ENCODE measurements at regions not wholly inside any gene's neighbourhood (a gene's known extent, or its start where the extent isn't known, plus 50 kb on each side); places are given as distances from the start of the nearest gene placed in this dataset.

DNA sequence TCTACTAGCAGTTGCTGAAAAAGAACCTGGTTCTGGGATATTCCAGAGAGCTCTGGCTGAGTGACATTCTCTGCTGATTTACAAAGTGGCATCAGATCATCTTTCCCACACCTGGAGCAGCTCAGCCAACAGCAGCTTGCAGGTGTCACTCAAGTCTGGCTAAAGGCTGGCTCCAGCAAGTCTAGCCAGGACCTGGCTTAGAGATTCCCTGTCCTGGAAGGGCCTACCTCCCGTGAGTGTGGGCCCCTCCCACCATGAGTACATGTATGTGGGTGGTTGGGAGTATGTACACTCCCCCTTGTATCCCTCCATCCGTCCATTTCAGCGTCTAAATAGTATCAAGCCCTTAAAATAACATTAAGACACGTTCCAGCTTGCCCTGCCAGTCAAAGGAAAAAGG is 539.3 kb upstream of the ID4 start:
- H3K4me3 ChIP-seq (replicated peaks in 1 of 2; ENCODE audit: low read depth in 1 of 2, low read length in 2 of 2): no peak overlapping the region
- intact Hi-C loops (cut with micrococcal nuclease): no loop called here
- no peak overlapping the region for H3K9ac ChIP-seq (ENCODE audit: low read length)
- H3K4me1 ChIP-seq (ENCODE audit: control insufficient read depth in 1 of 2, insufficient read depth in 2 of 2, low read length in 2 of 2): peaks cover 0 to 6% of the 10 kb centered on the region in 2 experiments; a peak in 1 of 4 replicates
- no TSS peak for BruUV-seq (replicated peaks)
- no peaks in the 10 kb centered on the region for H3K9me3 ChIP-seq (ENCODE audit: control insufficient read depth in 1 of 2, insufficient read depth in 1 of 2, low read depth in 1 of 2, low read length in 2 of 2)
- no peaks in the 10 kb centered on the region for H3K79me2 ChIP-seq (ENCODE audit: insufficient read depth, low read length)
- H3K27ac ChIP-seq (ENCODE audit: low read depth, low read length): no peak overlapping the region
- ATAC-seq (peak; percentile 47), DNase-seq (ENCODE audit: low read depth, low spot score) (no peak)
- ChIA-PET CTCF (no interaction called here), RAD21 (ENCODE audit: low non-redundant PET in 1 of 2, low total read pairs in 2 of 2, uncharacterized antibody in 2 of 2, unreplicated experiment in 2 of 2) (no interaction called here), POLR2A (no interaction called here)
- H2AFZ ChIP-seq (ENCODE audit: low read depth, low read length, poor library complexity, severe bottlenecking): no peak overlapping the region
- no peaks in the 10 kb centered on the region for H3K9me2 ChIP-seq (ENCODE audit: insufficient read depth)
- no peak overlapping the region for H3K4me2 ChIP-seq (ENCODE audit: low read length)
- H4K20me1 ChIP-seq (ENCODE audit: insufficient read depth): no peaks in the 10 kb centered on the region
- H3K27me3 ChIP-seq (ENCODE audit: insufficient read depth, low read length): no peaks in the 10 kb centered on the region
- TF ChIP-seq ELF1 (IDR thresholded peaks at IDR 0.05; ENCODE audit: borderline replicate concordance, low read depth): no peak
- TF ChIP-seq POLR2A (IDR thresholded peaks at IDR 0.05; ENCODE audit: borderline replicate concordance, extremely low read depth, insufficient read depth, insufficient read length): no peak
- TF ChIP-seq YY1 (IDR thresholded peaks at IDR 0.05; ENCODE audit: extremely low read depth, insufficient replicate concordance, low read depth, low read length): no peak
- TF ChIP-seq SRF (IDR thresholded peaks at IDR 0.05; ENCODE audit: low read depth): no peak
- TF ChIP-seq CBX3 (IDR thresholded peaks at IDR 0.05; ENCODE audit: low read depth): no peak
- H3K36me3 ChIP-seq (ENCODE audit: control insufficient read depth in 1 of 2, insufficient read depth in 2 of 2, low read length in 2 of 2): no peaks in the 10 kb centered on the region

DNA sequence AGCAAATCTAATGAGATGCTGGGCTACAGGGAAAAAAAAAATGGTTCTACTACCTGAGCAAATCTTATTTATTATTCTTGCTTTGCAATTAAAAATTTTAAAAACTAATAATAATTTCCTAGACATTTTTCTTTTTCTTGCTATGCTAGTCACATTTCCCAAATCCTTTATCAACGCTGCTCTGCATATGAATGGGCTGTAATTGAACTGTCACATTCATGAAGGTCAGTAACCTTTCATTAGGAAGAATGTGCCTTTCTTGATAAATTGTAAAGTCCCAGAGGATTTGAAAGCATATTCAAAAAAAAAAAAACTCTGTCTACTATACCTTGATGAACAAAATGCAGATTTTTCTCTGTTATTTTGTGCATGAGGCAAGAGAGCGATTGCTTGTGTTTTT is 538.7 kb upstream of the ID4 start:
- Histone ChIP-seq H3K9me2 (ENCODE audit: insufficient read depth) (no peaks in the 10 kb centered on the region), H3K36me3 (ENCODE audit: control insufficient read depth in 1 of 2, insufficient read depth in 2 of 2, low read length in 2 of 2) (no peaks in the 10 kb centered on the region), H2AFZ (ENCODE audit: low read depth, low read length, poor library complexity, severe bottlenecking) (no peak overlapping the region), H3K9me3 (ENCODE audit: control insufficient read depth in 1 of 2, insufficient read depth in 1 of 2, low read depth in 1 of 2, low read length in 2 of 2) (no peaks in the 10 kb centered on the region), H3K4me1 (ENCODE audit: control insufficient read depth in 1 of 2, insufficient read depth in 2 of 2, low read length in 2 of 2) (peaks cover 0 to 6% of the 10 kb centered on the region in 2 experiments; a peak in 1 of 4 replicates), H3K4me3 (replicated peaks in 1 of 2; ENCODE audit: low read depth in 1 of 2, low read length in 2 of 2) (no peak overlapping the region), H3K4me2 (ENCODE audit: low read length) (no peak overlapping the region), H4K20me1 (ENCODE audit: insufficient read depth) (no peaks in the 10 kb centered on the region), H3K9ac (ENCODE audit: low read length) (no peak overlapping the region), H3K79me2 (ENCODE audit: insufficient read depth, low read length) (no peaks in the 10 kb centered on the region), H3K27me3 (ENCODE audit: insufficient read depth, low read length) (no peaks in the 10 kb centered on the region), H3K27ac (ENCODE audit: low read depth, low read length) (no peak overlapping the region)
- ATAC-seq (no peak), DNase-seq (ENCODE audit: low read depth, low spot score) (no peak)
- ChIA-PET POLR2A (no interaction called here), RAD21 (ENCODE audit: low non-redundant PET in 1 of 2, low total read pairs in 2 of 2, uncharacterized antibody in 2 of 2, unreplicated experiment in 2 of 2) (no interaction called here), CTCF (no interaction called here)
- intact Hi-C loops (cut with micrococcal nuclease): no loop called here
- BruUV-seq (replicated peaks): no TSS peak
- TF ChIP-seq CBX3 (IDR thresholded peaks at IDR 0.05; ENCODE audit: low read depth) (no peak), POLR2AphosphoS5 (IDR thresholded peaks at IDR 0.05; ENCODE audit: low read depth, low read length) (no peak), EGR1 (IDR thresholded peaks at IDR 0.05; ENCODE audit: low read depth) (no peak), SRF (IDR thresholded peaks at IDR 0.05; ENCODE audit: low read depth) (no peak), ZFX (IDR thresholded peaks at IDR 0.05) (no peak), ELF1 (IDR thresholded peaks at IDR 0.05; ENCODE audit: borderline replicate concordance, low read depth) (no peak), CEBPB (IDR thresholded peaks at IDR 0.05; ENCODE audit: low read depth) (no peak), FOSL1 (IDR thresholded peaks at IDR 0.05; ENCODE audit: low read depth) (no peak)
- TF ChIP-seq, protein P1, sequence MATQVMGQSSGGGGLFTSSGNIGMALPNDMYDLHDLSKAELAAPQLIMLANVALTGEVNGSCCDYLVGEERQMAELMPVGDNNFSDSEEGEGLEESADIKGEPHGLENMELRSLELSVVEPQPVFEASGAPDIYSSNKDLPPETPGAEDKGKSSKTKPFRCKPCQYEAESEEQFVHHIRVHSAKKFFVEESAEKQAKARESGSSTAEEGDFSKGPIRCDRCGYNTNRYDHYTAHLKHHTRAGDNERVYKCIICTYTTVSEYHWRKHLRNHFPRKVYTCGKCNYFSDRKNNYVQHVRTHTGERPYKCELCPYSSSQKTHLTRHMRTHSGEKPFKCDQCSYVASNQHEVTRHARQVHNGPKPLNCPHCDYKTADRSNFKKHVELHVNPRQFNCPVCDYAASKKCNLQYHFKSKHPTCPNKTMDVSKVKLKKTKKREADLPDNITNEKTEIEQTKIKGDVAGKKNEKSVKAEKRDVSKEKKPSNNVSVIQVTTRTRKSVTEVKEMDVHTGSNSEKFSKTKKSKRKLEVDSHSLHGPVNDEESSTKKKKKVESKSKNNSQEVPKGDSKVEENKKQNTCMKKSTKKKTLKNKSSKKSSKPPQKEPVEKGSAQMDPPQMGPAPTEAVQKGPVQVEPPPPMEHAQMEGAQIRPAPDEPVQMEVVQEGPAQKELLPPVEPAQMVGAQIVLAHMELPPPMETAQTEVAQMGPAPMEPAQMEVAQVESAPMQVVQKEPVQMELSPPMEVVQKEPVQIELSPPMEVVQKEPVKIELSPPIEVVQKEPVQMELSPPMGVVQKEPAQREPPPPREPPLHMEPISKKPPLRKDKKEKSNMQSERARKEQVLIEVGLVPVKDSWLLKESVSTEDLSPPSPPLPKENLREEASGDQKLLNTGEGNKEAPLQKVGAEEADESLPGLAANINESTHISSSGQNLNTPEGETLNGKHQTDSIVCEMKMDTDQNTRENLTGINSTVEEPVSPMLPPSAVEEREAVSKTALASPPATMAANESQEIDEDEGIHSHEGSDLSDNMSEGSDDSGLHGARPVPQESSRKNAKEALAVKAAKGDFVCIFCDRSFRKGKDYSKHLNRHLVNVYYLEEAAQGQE (IDR thresholded peaks at IDR 0.05; ENCODE audit: low read depth): no peak
